H9 (cell line): ENCODE measurements at regions not wholly inside any gene's neighbourhood (a gene's known extent, or its start where the extent isn't known, plus 50 kb on each side); places are given as distances from the start of the nearest gene placed in this dataset.

Experiments used
- DNase-seq: peaks from one replicate; pipeline ENCODE4 v3.0.0-alpha.2; 2017
- H2AFZ ChIP-seq: one replicate; pipeline ENCODE4 v1.6.1; 2013; ENCODE audit warnings: mild to moderate bottlenecking, low read length, control low read depth, moderate library complexity
- H2AK5ac ChIP-seq: 2 replicates; pipeline ENCODE4 v1.6.1; 2013; ENCODE audit warnings: low read length, control low read depth, mixed read lengths; ENCODE audit not compliant: insufficient read length
- H2BK120ac ChIP-seq: one replicate; pipeline ENCODE4 v1.6.1; 2013; ENCODE audit warnings: low read depth, mild to moderate bottlenecking, low read length, control low read depth, inconsistent platforms; ENCODE audit not compliant: poor library complexity, severe bottlenecking
- H2BK12ac ChIP-seq: 2 replicates; pipeline ENCODE4 v1.6.1; 2013; ENCODE audit warnings: low read length, control low read depth, mixed read lengths, low read depth; ENCODE audit not compliant: insufficient read length
- H2BK15ac ChIP-seq: 2 replicates; pipeline ENCODE4 v1.6.1; 2013; ENCODE audit warnings: low read depth, low read length, control low read depth
- H2BK20ac ChIP-seq: one replicate; pipeline ENCODE4 v1.6.1; 2013; ENCODE audit warnings: low read depth, mild to moderate bottlenecking, low read length, control low read depth, inconsistent platforms; ENCODE audit not compliant: poor library complexity, severe bottlenecking
- H2BK5ac ChIP-seq: 2 replicates; pipeline ENCODE4 v1.6.1; 2013; ENCODE audit warnings: low read length, control low read depth, mixed read lengths; ENCODE audit not compliant: insufficient read length
- H3K14ac ChIP-seq: 2 replicates; pipeline ENCODE4 v1.6.1; 2013; ENCODE audit warnings: low read length, control low read depth; ENCODE audit not compliant: insufficient read depth
- H3K18ac ChIP-seq: 2 replicates; pipeline ENCODE4 v1.6.1; 2013; ENCODE audit warnings: low read depth, mild to moderate bottlenecking, mixed read lengths, low read length, control low read depth; ENCODE audit not compliant: insufficient read length
- H3K23ac ChIP-seq: 2 replicates; pipeline ENCODE4 v1.6.1; 2013; ENCODE audit warnings: low read length, control low read depth, mixed read lengths, low read depth; ENCODE audit not compliant: insufficient read length
- H3K23me2 ChIP-seq: 2 replicates; pipeline ENCODE4 v1.6.1; 2013; ENCODE audit warnings: low read depth, mild to moderate bottlenecking, mixed read lengths, low read length, control low read depth; ENCODE audit not compliant: insufficient read length, poor library complexity, severe bottlenecking
- H3K27ac ChIP-seq: 2 replicates; pipeline ENCODE4 v1.5.1; 2013; ENCODE audit warnings: low read length, control low read depth, mixed read lengths, low read depth; ENCODE audit not compliant: insufficient read length
- H3K27me3 ChIP-seq: 2 replicates; pipeline ENCODE4 v1.6.1; 2013; ENCODE audit warnings: low read length, control low read depth, inconsistent platforms; ENCODE audit not compliant: insufficient read depth
- H3K4ac ChIP-seq: 2 replicates; pipeline ENCODE4 v1.6.1; 2013; ENCODE audit warnings: low read depth, mild to moderate bottlenecking, control low read depth, inconsistent platforms, low read length, moderate library complexity
- H3K4me1 ChIP-seq: 2 replicates; pipeline ENCODE4 v1.6.1; 2013; ENCODE audit warnings: low read length, control low read depth, inconsistent platforms; ENCODE audit not compliant: insufficient read depth
- H3K4me2 ChIP-seq: 2 replicates; pipeline ENCODE4 v1.6.1; 2013; ENCODE audit warnings: low read length, control low read depth, mixed read lengths; ENCODE audit not compliant: insufficient read length, insufficient read depth
- H3K56ac ChIP-seq: 2 replicates; pipeline ENCODE4 v1.6.1; 2013; ENCODE audit warnings: low read depth, mild to moderate bottlenecking, mixed read lengths, low read length, control low read depth; ENCODE audit not compliant: insufficient read length
- H3K79me1 ChIP-seq: 2 replicates; pipeline ENCODE4 v1.6.1; 2013; ENCODE audit warnings: low read depth, mild to moderate bottlenecking, moderate library complexity, low read length, control low read depth, inconsistent platforms; ENCODE audit not compliant: insufficient read depth, poor library complexity, severe bottlenecking
- H3K79me2 ChIP-seq: 2 replicates; pipeline ENCODE4 v1.6.1; 2013; ENCODE audit warnings: low read length, control low read depth, inconsistent platforms; ENCODE audit not compliant: insufficient read depth
- H3K9ac ChIP-seq: 2 replicates; pipeline ENCODE4 v1.6.1; 2013; ENCODE audit warnings: low read length, control low read depth, mixed read lengths; ENCODE audit not compliant: insufficient read length; ENCODE audit errors: extremely low read depth
- H3K9me3 ChIP-seq: one replicate; pipeline ENCODE4 v1.6.1; 2013; ENCODE audit warnings: low read depth, low read length, inconsistent platforms; ENCODE audit not compliant: control insufficient read depth
- H3T11ph ChIP-seq: one replicate; pipeline ENCODE4 v1.6.1; 2013; ENCODE audit warnings: mild to moderate bottlenecking, low read length, control low read depth, inconsistent platforms
- H4K20me1 ChIP-seq: one replicate; pipeline ENCODE4 v1.6.1; 2013; ENCODE audit not compliant: control insufficient read depth, insufficient read length, insufficient read depth
- H4K5ac ChIP-seq: 2 replicates; pipeline ENCODE4 v1.6.1; 2013; ENCODE audit warnings: low read depth, mild to moderate bottlenecking, mixed read lengths, low read length, control low read depth; ENCODE audit not compliant: insufficient read length
- H4K8ac ChIP-seq: replicated peaks from 2 replicates; pipeline ENCODE4 v1.6.1; 2013; ENCODE audit warnings: low read length, control low read depth, mixed read lengths, low read depth; ENCODE audit not compliant: insufficient read length
- H4K91ac ChIP-seq: 2 replicates; pipeline ENCODE4 v1.6.1; 2013; ENCODE audit warnings: low read depth, mild to moderate bottlenecking, moderate library complexity, mixed read lengths, low read length, control low read depth; ENCODE audit not compliant: insufficient read length
- H3K27ac Mint-ChIP-seq, 3 experiments: 2 replicates in 2 of 3; 3 replicates in 1 of 3; pipeline ENCODE4 v1.8.0; 2020 to 2021; ENCODE audit warnings: mixed read lengths in 3 of 3, mild to moderate bottlenecking in 1 of 3, moderate library complexity in 1 of 3
- H3K27me3 Mint-ChIP-seq: 2 replicates; pipeline ENCODE4 v1.8.0; 2021; ENCODE audit warnings: low read depth, mild to moderate bottlenecking, moderate library complexity, mixed read lengths
- H3K36me3 Mint-ChIP-seq, 3 experiments: 2 replicates in 2 of 3; 3 replicates in 1 of 3; pipeline ENCODE4 v1.8.0; 2020 to 2021; ENCODE audit warnings: low read depth in 3 of 3, mixed read lengths in 3 of 3; ENCODE audit not compliant: insufficient read depth in 1 of 3
- H3K4me1 Mint-ChIP-seq, 2 experiments: 2 replicates each; pipeline ENCODE4 v1.8.0; 2020; ENCODE audit warnings: mixed read lengths in 2 of 2
- H3K4me3 Mint-ChIP-seq, 2 experiments: 2 replicates in 1 of 2; 3 replicates in 1 of 2; pipeline ENCODE4 v1.8.0; 2020 to 2021; ENCODE audit warnings: mild to moderate bottlenecking in 2 of 2, mixed read lengths in 2 of 2, moderate library complexity in 1 of 2
- H3K9me3 Mint-ChIP-seq, 2 experiments: 2 replicates in 1 of 2; 3 replicates in 1 of 2; pipeline ENCODE4 v1.8.0; 2020; ENCODE audit warnings: mild to moderate bottlenecking in 2 of 2, mixed read lengths in 2 of 2, moderate library complexity in 1 of 2
- CTCF ChIP-seq: fragments of 200-600 bp; sonication (generic); conservative IDR thresholded peaks from 3 replicates; pipeline ENCODE4 v1.8.0; 2021; ENCODE audit warnings: antibody characterized with exemption, mild to moderate bottlenecking
- WGBS: extraction: QIAGEN DNeasy Blood & Tissue Kit; methylation state at CpG from one replicate; pipeline ENCODE4 v1.1.7; 2013; ENCODE audit warnings: missing lambda C conversion rate, low lambda C conversion rate, mixed read lengths; ENCODE audit not compliant: insufficient read length; ENCODE audit errors: extremely low coverage; 5-methylcytosine and 5-hydroxymethylcytosine counted together

GRCh38 chr3:153462545-153462944 lies 300.5 kb downstream of the RAP2B start:
- Histone ChIP-seq H3K27me3 (no peaks in the 10 kb centered on the region), H4K20me1 (no peaks in the 10 kb centered on the region), H3K9me3 (no peaks in the 10 kb centered on the region), H3K18ac (no peak overlapping the region), H3K27ac (no peak overlapping the region), H3K9ac (no peak overlapping the region), H4K8ac (no peak overlapping the region), H2BK5ac (no peak overlapping the region), H2BK20ac (no peak overlapping the region), H2BK15ac (no peak overlapping the region), H3K14ac (no peak overlapping the region), H3K79me2 (no peaks in the 10 kb centered on the region), H3T11ph (no peak overlapping the region), H2AK5ac (no peak overlapping the region), H3K23ac (no peak overlapping the region), H4K91ac (no peak overlapping the region), H2BK120ac (no peak overlapping the region), H3K4me2 (no peak overlapping the region), H3K4ac (no peak overlapping the region), H3K56ac (no peak overlapping the region), H3K23me2 (no peaks in the 10 kb centered on the region), H3K4me1 (no peaks in the 10 kb centered on the region), H2AFZ (no peak overlapping the region), H2BK12ac (no peak overlapping the region), H4K5ac (no peak overlapping the region), H3K79me1 (no peaks in the 10 kb centered on the region)
- Mint-ChIP-seq H3K9me3 (no peaks in the 10 kb centered on the region), H3K4me3 (no peak overlapping the region), H3K36me3 (no peaks in the 10 kb centered on the region; a peak in 1 of 7 replicates), H3K27ac (no peak overlapping the region), H3K4me1 (no peaks in the 10 kb centered on the region), H3K27me3 (no peaks in the 10 kb centered on the region)
- no peak for TF ChIP-seq CTCF
- DNase-seq = no peak
- no CpG with 5 or more reads among the region's 1 CpG for WGBS
